ENCODE measurements at regions not wholly inside any gene's neighbourhood (a gene's known extent, or its start where the extent isn't known, plus 50 kb on each side); places are given as distances from the start of the nearest gene placed in this dataset.
"Not testable (repeated sequence)": the region's sequence is repeated elsewhere in the genome, so short reads cannot be mapped to it uniquely, and the experiment has no call there.

DNA sequence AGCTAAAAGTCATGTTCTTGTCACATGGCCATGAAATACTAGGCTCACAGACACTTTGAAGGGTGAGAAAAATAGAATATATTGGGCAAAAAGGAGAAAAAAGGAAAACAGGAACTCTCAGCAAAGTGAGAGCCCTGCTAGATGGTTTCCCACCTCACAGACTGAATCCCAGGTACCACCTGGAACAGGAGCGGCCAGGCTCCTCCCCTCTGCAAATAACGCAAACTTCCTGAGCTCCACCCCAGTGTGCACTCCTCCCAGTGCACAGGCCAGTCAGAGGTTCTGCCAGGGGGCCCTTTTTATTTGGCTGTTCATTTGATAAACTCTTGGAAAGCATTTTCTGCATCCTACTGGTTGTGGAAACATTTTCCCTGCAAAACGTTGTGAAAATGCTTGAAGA lies 780.4 kb downstream of the TBL1XR1 start:
- DNase-seq = no peak

DNA sequence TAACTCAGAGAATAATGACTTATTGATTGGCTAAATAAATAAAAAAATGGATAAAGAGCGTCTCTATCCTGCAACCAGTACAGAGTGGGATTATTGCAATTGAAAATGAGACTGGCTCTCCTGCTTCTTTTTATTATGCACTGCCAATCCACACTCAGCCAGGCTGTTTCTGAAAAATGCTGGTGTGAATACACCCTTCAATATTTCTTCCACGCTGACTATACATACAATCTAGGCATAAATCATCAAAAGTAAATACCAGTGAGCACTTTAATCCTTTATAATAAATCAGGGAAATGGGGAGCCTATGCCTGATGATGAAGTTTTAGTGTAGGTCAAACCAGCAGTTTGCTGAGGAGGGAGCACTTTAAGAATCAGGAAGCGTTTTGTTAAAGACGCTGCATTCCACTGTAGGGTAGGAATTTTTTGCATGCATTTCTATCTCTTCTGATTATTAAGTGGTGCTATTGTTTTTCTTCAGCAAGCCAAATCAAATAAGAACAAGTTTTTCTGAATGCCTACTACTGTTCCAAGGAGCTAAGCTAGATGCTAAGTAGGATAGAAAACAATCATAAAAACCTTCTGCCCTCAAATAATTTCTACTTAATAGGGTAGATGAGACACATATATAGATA lies 781.5 kb downstream of the TBL1XR1 start:
- DNase-seq = peak; percentile 20

DNA sequence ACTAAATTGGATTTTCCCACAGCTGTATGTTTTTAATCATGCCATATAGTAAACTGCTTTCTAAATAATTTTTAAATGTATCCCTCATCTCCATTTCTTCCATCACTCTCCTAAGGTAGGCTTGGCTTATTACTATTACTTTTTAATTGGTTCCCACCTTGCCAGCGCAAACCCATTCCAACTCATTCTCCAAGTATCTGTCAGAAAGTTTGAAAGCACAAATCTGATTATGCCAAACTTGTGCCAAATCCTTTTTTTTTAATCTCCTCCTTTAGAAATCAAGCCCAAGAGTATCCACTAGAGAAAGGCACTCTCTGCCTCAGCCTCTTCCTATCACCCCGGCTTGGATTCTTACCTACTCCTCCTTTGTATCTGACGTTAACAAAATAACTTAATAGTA lies 784.5 kb downstream of the TBL1XR1 start:
- no peak for DNase-seq

DNA sequence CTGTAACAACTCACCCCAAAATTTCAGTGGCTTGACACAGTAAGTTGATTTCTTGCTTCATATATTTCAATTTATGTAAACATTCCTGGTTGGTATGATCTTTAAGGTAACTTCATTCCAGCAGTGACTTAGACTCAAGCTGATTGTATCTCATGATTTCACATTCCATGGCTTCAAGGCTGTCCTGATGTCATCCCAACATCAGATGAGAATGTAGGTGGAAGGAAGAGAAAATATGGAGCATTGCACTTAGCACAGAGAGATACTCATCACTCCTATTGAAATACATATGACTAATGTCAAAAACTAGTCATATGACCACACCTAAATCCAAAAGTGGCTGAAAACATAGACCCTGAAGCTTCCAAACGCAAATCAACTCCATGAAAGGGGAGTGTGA lies 793.8 kb downstream of the TBL1XR1 start:
- no peak for DNase-seq

DNA sequence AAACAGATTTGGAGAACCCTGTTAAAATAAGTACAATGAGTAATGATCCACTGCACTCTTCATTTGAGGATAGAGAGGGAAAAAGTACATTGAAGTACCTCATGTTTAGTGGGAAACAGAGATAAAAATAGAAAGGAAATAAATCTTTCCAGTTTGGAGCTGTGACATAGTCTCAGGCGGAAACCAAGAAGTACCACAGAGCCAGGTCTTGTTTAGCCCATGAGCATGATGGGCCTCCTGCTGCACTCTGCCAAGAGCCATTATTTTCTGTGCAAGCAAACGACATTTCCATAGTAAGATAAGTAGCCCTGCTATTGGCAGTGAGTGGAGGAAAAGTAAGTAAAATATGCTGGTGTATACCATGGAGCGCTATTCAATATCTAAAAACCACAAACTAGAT lies 796.1 kb downstream of the TBL1XR1 start:
- no peak for DNase-seq

DNA sequence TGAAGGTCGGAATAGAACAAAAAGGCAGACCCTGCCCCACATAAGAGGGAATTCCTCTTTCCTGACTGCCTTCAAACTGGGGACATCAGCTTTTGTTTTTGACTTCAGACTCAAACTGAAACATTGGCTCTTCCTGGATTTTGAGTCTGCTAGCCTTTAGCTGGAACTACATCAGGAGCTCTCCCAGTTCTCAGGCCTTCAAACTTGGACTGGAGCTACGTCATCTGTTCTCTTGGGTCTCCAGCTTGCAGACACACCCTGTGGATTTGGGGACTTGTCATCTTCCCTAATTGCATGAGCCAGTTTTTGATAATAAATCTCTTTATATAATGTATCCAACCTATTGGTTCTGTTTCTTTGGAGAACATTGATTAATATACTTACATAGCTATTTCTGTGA lies 798.1 kb downstream of the TBL1XR1 start:
- DNase-seq = no peak

DNA sequence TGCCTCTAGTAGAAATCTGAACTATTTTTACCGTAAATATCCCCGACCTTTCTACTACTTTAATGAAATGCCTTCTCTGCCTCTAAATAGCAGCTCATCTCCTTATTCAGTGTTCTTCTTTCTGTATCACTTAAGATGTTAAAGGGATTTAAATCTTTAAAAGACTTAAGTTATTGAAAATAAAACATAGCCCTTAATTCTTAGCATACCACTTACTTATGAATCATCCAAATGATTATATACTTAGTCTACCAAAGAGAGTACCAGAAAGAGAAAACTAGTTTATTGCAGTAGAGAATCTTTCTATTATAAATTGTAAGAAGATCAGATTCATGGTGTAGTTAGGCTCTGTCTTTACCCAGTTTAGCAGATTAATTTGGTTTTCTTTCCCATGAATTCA lies 802.0 kb downstream of the TBL1XR1 start:
- no peak for DNase-seq

DNA sequence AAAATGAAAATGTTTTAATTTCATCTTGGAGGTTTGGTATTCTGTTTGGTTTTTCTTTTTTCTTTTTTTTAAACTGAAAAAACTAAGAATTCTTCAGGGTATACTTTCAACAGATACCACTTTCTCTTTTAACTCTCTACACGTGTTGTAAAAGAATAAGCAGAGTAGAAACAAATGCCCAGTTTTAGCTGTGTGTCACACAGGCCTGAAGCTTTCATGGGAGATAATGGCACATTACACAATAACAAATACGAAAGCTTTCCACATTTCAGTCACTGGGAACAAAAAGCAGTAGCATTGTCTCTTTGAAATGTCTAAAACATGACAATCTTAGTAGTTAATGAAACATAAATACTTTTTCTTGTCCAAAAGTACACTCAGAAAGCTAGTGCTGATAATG lies 818.5 kb downstream of the TBL1XR1 start:
- no peak for DNase-seq

DNA sequence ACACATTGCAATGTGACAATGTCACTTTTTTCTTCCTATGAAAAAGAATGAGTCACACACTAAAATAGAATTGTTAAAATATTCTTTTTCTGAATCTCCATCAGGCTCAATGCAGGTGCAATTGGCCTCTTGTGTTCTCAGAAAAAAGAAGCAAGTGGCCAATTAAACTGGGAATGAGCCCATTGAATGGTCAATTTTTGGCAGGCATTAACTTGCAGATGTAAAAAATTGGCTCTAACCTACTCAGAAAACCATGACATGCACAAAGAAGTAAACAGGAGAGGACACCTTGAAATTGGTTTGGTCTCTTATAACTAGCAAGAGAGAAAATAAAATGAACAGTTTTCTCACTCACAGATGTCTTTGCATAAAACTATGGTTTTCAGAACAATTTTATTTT lies 820.8 kb downstream of the TBL1XR1 start:
- no peak for DNase-seq

DNA sequence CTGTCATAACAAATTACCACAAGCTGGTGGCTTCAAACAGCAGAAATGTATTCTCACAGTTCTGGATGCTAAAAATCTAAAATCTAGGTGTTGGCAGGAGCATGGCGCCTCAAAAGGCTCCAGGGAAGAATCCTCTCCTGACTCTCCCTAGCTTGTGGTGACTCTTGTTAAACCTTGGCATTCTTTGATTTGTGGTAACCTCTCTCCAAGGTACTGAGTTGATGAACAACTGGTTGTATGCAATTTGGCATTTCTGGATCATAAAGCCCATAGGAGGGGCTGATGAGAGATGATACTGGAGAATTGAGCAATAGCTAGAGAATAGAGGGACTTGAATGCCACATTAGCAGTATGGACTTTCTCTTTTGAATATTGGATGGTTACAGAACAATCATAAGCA lies 821.8 kb downstream of the TBL1XR1 start:
- no peak for DNase-seq

DNA sequence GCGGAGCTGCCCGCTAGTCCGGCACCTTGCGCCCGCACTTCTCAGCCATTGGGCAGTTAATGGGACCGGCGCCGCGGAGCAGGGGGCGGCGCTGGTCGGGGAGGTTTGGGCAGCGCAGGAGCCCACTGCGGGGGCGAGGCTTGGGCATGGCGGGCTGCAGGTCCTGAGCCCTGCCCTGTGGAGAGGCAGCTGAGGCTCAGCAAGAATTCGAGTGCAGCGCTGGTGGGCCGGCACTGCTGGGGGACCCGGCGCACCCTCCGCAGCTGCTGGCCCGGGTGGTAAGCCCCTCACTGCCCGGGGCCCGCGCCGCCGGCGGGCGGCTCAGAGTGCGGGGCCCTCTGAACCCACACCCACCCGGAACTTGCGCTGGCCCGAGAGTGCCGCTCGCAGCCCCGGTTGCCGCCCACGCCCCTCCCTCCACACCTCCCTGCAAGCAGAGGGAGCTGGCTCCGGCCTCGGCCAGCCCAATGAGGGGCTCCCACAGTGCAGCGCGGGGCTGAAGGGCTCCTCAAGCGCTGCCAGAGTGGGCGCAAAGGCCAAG lies 835.0 kb downstream of the TBL1XR1 start:
- DNase-seq = no peak

DNA sequence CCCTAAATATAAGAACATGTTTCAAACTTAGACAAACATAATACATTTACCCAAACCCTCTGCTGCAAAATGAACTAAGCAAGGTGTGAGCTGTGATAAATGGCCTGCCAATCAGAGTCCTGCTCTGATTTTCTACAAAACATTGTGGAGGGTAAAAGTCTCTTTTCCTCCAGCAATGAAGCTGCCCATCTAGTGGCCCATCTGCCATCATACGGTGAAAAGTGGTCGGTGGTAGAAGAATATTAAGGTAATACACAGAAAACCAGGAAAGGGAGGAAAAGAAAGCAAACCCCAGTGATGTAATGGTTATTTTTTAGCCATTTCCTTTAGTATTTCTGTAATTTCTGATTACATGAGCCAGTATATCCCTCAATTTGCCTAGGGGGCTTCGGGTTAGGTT lies 838.1 kb downstream of the TBL1XR1 start:
- no peak for DNase-seq

DNA sequence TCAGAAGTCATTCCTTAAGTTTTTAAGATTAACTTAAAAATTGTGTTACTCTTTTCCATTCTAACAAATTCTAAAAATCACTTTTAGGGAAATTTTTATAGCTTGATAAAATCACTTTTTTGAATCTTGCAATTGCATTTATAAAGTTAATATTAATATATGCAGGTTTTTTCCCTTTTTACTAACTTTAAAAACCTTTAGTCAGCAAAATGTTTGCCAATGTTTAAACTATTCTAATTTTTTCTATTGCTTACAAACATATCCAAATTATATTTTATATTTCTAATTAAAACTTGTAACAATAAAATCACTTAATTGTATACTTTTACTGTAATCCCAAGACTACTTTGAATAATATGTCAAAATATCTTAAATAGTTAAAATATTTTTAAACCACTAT lies 839.4 kb downstream of the TBL1XR1 start:
- DNase-seq = no peak

DNA sequence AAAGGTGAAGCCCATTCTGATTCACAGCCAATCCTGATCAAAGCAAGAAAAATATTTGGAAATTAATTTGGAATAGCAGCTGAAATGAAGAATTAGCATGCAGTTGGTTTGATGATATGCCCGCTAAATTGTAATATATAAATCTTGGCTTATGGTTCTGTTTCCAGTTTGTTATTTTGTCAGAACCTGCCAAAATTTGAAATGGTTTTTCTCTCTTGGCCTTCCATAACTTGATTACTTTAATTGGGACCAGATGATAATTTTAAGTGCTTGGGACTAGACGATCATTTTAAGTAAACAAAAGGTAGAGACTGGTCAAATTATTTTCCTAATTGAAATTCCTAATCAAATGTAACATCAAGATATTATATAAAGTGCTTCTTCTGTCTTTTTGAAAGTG lies 842.4 kb downstream of the TBL1XR1 start:
- no peak for DNase-seq

DNA sequence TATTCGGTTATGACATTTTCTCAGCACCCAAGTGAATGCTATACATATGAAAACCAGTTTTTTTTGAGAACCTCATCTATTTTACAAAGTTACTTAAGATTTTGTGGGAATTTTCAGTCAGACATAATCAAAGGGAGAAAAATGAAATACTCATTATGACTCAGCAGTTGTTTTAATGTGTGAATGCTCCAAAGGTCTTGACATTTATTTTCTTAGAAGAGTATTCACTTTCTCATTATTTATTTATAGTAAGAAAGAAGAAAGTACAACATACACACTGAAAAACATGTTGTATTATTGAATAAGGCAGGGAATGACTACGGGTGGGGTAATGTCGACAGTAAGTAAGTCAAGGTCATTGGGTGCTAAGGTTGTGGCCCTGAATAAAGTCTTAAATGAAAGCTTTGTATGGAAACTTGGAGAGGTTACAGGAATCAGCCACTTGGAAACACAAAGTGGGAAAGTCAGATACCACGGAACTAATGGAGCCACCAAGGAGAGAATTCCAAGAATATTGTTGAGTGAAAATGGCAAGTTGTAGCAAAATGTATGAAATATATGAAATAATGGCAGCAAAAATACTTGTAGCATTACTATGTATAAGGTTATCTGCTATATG lies 844.5 kb downstream of the TBL1XR1 start:
- DNase-seq = peak; percentile 45

DNA sequence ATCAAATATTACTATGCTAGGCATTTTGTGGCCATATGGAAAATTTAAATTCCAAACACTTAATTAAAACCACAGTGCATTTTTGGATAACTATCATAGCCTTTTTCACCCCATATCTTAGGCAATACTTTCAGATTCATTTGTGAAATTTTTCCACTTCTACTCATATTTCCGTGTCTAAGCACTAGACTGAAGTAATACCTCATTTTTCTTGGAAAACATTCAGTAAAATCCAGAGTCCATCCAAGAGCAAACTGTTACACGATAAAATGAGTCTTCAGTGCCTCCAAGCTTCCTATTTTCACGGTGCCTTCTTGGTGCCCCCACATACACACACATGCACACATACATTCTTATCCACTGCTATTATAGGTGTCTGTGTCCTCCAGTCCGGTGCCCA lies 845.9 kb downstream of the TBL1XR1 start:
- DNase-seq = peak; percentile 55

DNA sequence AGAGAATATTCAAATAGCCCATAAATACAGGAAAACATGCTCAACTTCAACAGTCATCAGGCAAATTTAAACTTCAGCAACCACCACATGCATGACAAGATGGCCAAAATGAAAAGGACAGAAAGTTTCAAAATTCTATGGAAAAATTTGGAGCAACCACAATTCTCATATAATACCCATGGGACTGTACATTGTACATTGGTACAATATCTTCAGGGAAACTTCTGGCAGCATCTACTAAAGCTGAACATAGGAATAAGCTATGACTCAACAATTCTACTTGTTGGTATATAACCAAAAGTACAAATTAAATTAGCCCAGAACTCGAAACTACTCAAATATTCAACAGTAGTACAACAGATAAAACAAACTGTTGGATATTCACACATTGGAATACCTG lies 847.6 kb downstream of the TBL1XR1 start:
- peak; percentile 30 for DNase-seq

DNA sequence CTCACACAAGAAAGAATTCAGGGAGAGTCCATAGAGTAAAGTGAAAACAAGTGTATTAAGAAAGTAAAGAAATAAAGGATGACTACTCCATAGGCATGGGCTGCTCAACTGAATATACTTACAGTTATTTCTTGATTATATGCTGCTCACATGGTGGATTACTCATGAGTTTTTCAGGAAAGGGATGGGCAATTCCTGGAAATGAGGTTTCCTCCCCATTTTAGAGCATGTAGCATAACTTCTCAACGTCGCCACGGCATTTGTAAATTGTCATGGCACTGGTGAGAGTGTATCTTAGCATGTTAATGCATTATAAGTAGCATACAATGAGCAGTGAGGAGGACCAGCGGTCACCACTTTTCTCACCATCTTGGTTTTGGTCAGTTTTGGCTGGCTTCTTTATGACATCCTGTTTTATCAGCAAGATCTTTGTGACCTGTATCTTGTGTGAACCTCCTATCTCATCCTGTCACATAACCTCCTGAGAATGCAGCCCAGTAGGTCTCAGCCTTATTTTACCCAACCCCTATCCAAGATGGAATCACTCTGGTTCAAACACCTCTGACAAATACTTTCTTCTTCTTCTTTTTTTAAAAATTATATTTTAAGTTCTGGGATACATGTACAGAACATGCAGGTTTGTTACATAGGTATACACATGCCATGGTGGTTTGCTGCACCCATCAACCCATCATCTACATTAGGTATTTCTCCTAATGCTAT lies 849.7 kb downstream of the TBL1XR1 start:
- no peak for DNase-seq

DNA sequence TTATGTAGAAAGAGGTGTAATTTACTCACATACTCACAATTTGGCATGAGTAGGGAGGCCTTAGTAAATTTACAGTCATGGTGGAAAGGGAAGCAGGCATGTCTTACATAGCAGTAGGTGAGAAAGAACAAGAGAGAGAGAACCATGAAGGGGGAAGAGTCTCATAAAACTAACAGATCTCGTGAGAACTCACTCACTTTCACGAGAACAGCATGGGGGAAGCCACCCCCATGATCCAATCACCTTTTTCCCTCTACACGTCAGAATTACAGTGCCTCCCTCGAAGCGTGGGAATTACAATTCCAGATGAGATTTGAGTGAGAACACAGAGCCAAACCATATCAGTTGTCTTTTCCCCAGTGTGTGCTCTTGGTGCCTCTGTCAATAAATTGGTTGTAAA lies 855.3 kb downstream of the TBL1XR1 start:
- DNase-seq = no peak

DNA sequence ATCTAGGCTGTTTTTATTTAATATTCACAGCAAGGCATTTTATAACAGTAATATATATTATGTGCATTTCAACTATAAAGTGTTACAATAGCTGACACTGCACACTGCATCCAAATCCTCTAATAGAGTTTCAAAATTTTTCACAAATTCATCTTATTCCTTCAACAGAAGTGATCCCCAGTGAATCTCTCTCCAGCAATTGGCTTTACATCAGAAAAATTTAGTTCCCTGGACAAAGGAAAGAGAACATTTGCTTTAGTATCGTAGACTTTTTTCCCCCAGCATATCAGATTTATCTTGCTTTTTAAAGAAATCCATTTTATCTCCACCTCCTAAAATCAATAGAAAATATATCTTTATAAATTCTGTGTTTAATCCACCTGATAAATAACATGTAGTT lies 868.6 kb downstream of the TBL1XR1 start:
- DNase-seq = no peak

DNA sequence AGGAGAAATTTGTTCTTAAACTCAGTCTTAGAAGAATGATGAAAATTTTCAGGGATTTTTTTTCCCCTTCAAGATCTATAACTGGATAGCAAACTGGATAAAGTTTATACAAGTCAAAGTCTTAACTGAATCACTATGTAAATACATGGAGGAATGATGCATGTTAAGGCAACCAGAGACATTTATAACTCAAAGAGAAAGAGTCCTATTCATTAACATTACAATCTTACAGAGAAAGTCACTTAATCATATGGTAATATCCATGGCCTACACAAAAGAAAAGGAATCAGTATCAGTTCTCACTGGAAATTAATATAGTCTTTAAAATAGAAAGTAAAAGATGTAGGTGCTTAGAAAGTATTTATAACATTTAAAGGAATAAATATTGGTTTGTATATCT lies 869.1 kb downstream of the TBL1XR1 start:
- peak; percentile 20 for DNase-seq

DNA sequence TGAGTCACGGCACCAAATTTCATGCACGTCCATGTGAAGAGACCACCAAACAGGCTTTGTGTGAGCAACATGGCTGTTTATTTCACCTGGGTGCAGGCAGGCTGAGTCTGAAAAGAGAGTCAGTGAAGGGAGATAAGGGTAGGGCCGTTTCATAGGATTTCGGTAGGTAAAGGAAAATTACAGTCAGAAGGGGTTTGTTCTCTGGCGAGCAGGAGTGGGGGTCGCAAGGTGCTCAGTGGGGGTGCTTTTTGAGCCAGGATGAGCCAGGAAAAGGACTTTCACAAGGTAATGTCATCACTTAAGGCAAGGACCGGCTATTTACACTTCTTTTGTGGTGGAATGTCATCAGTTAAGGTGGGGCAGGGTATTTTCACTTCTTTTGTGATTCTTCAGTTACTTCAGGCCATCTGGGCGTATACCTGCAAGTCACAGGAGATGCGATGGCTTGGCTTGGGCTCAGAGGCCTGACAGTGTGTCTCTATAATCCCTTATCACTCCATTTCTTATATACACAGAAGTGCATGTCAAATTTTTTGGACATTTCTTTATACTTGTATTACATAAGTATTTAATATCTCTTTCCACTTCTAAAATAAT lies 870.3 kb downstream of the TBL1XR1 start:
- DNase-seq = not testable (repeated sequence)

DNA sequence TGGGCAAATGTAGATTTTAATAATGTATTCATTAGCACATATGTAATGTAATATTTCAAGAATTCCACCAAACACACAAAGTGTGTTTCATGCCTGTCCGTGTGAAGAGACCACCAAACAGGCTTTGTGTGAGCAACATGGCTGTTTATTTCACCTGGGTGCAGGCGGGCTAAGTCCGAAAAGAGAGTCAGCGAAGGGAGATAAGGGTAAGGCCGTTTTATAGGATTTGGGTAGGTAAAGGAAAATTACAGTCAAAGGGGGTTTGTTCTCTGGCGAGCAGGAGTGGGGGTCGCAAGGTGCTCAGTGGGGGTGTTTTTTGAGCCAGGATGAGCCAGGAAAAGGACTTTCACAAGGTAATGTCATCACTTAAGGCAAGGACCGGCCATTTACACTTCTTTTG lies 875.8 kb downstream of the TBL1XR1 start:
- DNase-seq = not testable (repeated sequence)

DNA sequence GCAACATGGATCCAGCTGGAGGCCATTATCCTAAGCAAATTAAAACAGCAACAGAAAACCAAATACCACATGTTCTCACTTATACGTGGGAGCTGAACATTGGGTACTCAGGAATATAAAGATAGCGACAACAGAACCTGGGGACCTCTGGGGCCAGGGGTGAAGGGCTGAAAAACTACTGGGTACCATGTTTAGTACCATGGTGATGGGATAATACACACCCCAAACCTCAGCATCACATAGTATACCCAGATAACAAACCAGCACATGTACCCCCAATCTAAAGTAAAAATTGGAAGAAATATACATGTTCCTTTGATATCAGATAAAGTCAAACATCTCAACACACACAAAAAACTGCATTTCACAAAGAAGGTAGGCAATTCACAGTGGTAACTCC lies 876.2 kb downstream of the TBL1XR1 start:
- DNase-seq = no peak
